ENCODE measurements at regions not wholly inside any gene's neighbourhood (a gene's known extent, or its start where the extent isn't known, plus 50 kb on each side); places are given as distances from the start of the nearest gene placed in this dataset.

- Histone ChIP-seq H3K4me1 (ENCODE audit: insufficient read depth) (no peaks in the 10 kb centered on the region), H3K27ac (no peak overlapping the region), H4K20me1 (ENCODE audit: insufficient read depth, poor library complexity, severe bottlenecking) (no peaks in the 10 kb centered on the region), H3K4me2 (no peak overlapping the region), H2AFZ (no peak overlapping the region), H3K27me3 (peaks cover 8% of the 10 kb centered on the region), H3K9me2 (replicated peaks; ENCODE audit: insufficient read depth) (no peaks in the 10 kb centered on the region), H3K79me2 (no peaks in the 10 kb centered on the region), H3K4me3 (no peak overlapping the region), H3K9me3 (ENCODE audit: low read depth) (no peaks in the 10 kb centered on the region), H3K36me3 (replicated peaks; ENCODE audit: insufficient read depth, low read depth) (no peaks in the 10 kb centered on the region)
- DNase-seq (ENCODE audit: low spot score) = no peak
- TF ChIP-seq EZH2phosphoT487 (IDR thresholded peaks at IDR 0.05; ENCODE audit: low read depth, severe bottlenecking, unreplicated experiment) (no peak), EZH2 (IDR thresholded peaks at IDR 0.05; ENCODE audit: borderline replicate concordance) (no peak), CTCF (IDR thresholded peaks at IDR 0.05; ENCODE audit: poor library complexity) (no peak)
Observed at GRCh38 chr20:40230486-40230885, 458.6 kb downstream of the MAFB start.

GRCh38 chr20:40225596-40225995 lies 463.4 kb downstream of the MAFB start:
- Histone ChIP-seq H3K9me3 (ENCODE audit: low read depth) (no peaks in the 10 kb centered on the region), H3K4me3 (no peak overlapping the region), H3K27me3 (no peaks in the 10 kb centered on the region), H3K9me2 (replicated peaks; ENCODE audit: insufficient read depth) (no peaks in the 10 kb centered on the region), H3K27ac (no peak overlapping the region), H3K4me1 (ENCODE audit: insufficient read depth) (no peaks in the 10 kb centered on the region), H2AFZ (no peak overlapping the region), H3K4me2 (no peak overlapping the region), H3K79me2 (no peaks in the 10 kb centered on the region), H4K20me1 (ENCODE audit: insufficient read depth, poor library complexity, severe bottlenecking) (no peaks in the 10 kb centered on the region), H3K36me3 (replicated peaks; ENCODE audit: insufficient read depth, low read depth) (no peaks in the 10 kb centered on the region)
- no peak for DNase-seq (ENCODE audit: low spot score)
- WGBS (ENCODE audit: low lambda C conversion rate, missing lambda C conversion rate) = 87% methylated on average over 2 of the region's 2 CpGs
- no peak for TF ChIP-seq EZH2phosphoT487 (IDR thresholded peaks at IDR 0.05; ENCODE audit: low read depth, severe bottlenecking, unreplicated experiment)
- no peak for TF ChIP-seq CTCF (IDR thresholded peaks at IDR 0.05; ENCODE audit: poor library complexity)
- TF ChIP-seq EZH2 (IDR thresholded peaks at IDR 0.05; ENCODE audit: borderline replicate concordance) = no peak

- 81% methylated on average over 3 of the region's 3 CpGs for WGBS (ENCODE audit: low lambda C conversion rate, missing lambda C conversion rate)
- H2AFZ ChIP-seq = no peak overlapping the region
Observed at GRCh38 chr20:40223810-40224209, 465.2 kb downstream of the MAFB start.

More at GRCh38 chr20:40223810-40224209, 465.2 kb downstream of the MAFB start:
- Histone ChIP-seq H3K27ac (no peak overlapping the region), H3K4me3 (no peak overlapping the region), H3K9me2 (replicated peaks; ENCODE audit: insufficient read depth) (no peaks in the 10 kb centered on the region), H3K9me3 (ENCODE audit: low read depth) (no peaks in the 10 kb centered on the region), H3K4me2 (no peak overlapping the region), H3K27me3 (no peaks in the 10 kb centered on the region), H3K4me1 (ENCODE audit: insufficient read depth) (no peaks in the 10 kb centered on the region), H3K36me3 (replicated peaks; ENCODE audit: insufficient read depth, low read depth) (no peaks in the 10 kb centered on the region), H3K79me2 (no peaks in the 10 kb centered on the region), H4K20me1 (ENCODE audit: insufficient read depth, poor library complexity, severe bottlenecking) (no peaks in the 10 kb centered on the region)
- no peak for DNase-seq (ENCODE audit: low spot score)
- TF ChIP-seq CTCF (IDR thresholded peaks at IDR 0.05; ENCODE audit: poor library complexity) (no peak), EZH2 (IDR thresholded peaks at IDR 0.05; ENCODE audit: borderline replicate concordance) (no peak), EZH2phosphoT487 (IDR thresholded peaks at IDR 0.05; ENCODE audit: low read depth, severe bottlenecking, unreplicated experiment) (no peak)
